ENCODE measurements at regions not wholly inside any gene's neighbourhood (a gene's known extent, or its start where the extent isn't known, plus 50 kb on each side); places are given as distances from the start of the nearest gene placed in this dataset.

DNA sequence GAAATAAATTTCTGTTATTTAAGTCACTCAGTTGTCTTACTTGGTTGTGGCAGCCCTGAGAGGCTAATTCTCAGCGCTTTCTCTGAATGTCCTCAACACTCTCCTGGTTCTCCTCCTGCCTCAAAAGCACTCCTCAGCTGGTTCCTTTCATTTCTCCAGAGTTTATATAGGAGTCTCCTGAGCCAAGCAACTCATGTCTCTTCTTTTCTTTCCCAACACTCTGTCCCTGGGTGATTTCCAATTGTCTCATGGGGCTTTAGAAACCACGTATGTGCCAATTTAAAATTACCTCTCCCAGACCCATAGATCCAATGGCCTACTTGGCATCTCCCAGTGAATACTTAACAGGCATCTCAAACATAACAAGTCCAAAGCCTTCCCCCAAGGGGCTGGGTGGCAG lies 184.3 kb downstream of the TTC32 start:
- TF ChIP-seq, protein P1, sequence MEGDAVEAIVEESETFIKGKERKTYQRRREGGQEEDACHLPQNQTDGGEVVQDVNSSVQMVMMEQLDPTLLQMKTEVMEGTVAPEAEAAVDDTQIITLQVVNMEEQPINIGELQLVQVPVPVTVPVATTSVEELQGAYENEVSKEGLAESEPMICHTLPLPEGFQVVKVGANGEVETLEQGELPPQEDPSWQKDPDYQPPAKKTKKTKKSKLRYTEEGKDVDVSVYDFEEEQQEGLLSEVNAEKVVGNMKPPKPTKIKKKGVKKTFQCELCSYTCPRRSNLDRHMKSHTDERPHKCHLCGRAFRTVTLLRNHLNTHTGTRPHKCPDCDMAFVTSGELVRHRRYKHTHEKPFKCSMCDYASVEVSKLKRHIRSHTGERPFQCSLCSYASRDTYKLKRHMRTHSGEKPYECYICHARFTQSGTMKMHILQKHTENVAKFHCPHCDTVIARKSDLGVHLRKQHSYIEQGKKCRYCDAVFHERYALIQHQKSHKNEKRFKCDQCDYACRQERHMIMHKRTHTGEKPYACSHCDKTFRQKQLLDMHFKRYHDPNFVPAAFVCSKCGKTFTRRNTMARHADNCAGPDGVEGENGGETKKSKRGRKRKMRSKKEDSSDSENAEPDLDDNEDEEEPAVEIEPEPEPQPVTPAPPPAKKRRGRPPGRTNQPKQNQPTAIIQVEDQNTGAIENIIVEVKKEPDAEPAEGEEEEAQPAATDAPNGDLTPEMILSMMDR (IDR thresholded peaks at IDR 0.05) = no peak
- no peak for TF ChIP-seq EP300 (IDR thresholded peaks at IDR 0.05)
